NT2/D1 (cell line): ENCODE measurements at regions not wholly inside any gene's neighbourhood (a gene's known extent, or its start where the extent isn't known, plus 50 kb on each side); places are given as distances from the start of the nearest gene placed in this dataset.

Experiments
- DNase-seq: peaks from one replicate; pipeline ENCODE4 v3.0.0-alpha.2; 2011; ENCODE audit warnings: low read depth, low spot score
- H3K27me3 ChIP-seq: 2 replicates; pipeline ENCODE4 v1.6.0; 2011; ENCODE audit warnings: mild to moderate bottlenecking; ENCODE audit not compliant: insufficient read length, insufficient read depth
- H3K36me3 ChIP-seq: 2 replicates; pipeline ENCODE4 v1.6.1; 2011; ENCODE audit warnings: mild to moderate bottlenecking, low read length, mixed read lengths; ENCODE audit not compliant: insufficient read depth, insufficient read length
- H3K4me1 ChIP-seq: 2 replicates; pipeline ENCODE4 v1.5.1; 2011; ENCODE audit not compliant: insufficient read depth, insufficient read length
- H3K4me3 ChIP-seq: 2 replicates; pipeline ENCODE4 v1.5.1; 2011; ENCODE audit warnings: low read depth; ENCODE audit not compliant: insufficient read length
- H3K9ac ChIP-seq: 2 replicates; pipeline ENCODE4 v1.6.0; 2011; ENCODE audit warnings: low read depth; ENCODE audit not compliant: insufficient read length
- H3K9me3 ChIP-seq: 2 replicates; pipeline ENCODE4 v1.5.1; 2011; ENCODE audit warnings: mild to moderate bottlenecking, low read length; ENCODE audit not compliant: insufficient read depth
- SUZ12 ChIP-seq: IDR thresholded peaks from 2 replicates; pipeline ENCODE4 v1.6.1; 2011; ENCODE audit not compliant: insufficient read length, insufficient read depth; ENCODE audit errors: extremely low read depth
- YY1 ChIP-seq: IDR thresholded peaks from 2 replicates; pipeline ENCODE4 v1.6.1; 2011; ENCODE audit not compliant: insufficient read length, insufficient read depth
- ZNF274 ChIP-seq: IDR thresholded peaks from 2 replicates; pipeline ENCODE4 v1.6.1; 2011; ENCODE audit warnings: mild to moderate bottlenecking, low read depth, low read length

- DNase-seq, result no peak
- Histone ChIP-seq H3K4me3 (no peak overlapping the region), H3K9ac (no peak overlapping the region), H3K4me1 (no peaks in the 10 kb centered on the region), H3K36me3 (no peaks in the 10 kb centered on the region), H3K9me3 (no peaks in the 10 kb centered on the region), H3K27me3 (no peaks in the 10 kb centered on the region)
- no peak for TF ChIP-seq SUZ12
- no peak for TF ChIP-seq YY1
- no peak for TF ChIP-seq ZNF274
These were observed 326.8 kb downstream of the CCDC85A start for GRCh38 chr2:56510610-56511009.

GRCh38 chr2:56515399-56515798 is 331.6 kb downstream of the CCDC85A start:
- TF ChIP-seq SUZ12 (no peak), YY1 (no peak), ZNF274 (no peak)
- DNase-seq, result no peak
- no peaks in the 10 kb centered on the region for H3K4me1 ChIP-seq
- H3K27me3 ChIP-seq, result no peaks in the 10 kb centered on the region
- no peaks in the 10 kb centered on the region for H3K36me3 ChIP-seq
- no peak overlapping the region for H3K4me3 ChIP-seq
- H3K9ac ChIP-seq, result no peak overlapping the region
- no peaks in the 10 kb centered on the region for H3K9me3 ChIP-seq

GRCh38 chr2:56519806-56520205 is 336.0 kb downstream of the CCDC85A start:
- no peaks in the 10 kb centered on the region for H3K4me1 ChIP-seq
- no peak overlapping the region for H3K9ac ChIP-seq
- DNase-seq, result no peak
- TF ChIP-seq SUZ12 (no peak), ZNF274 (no peak), YY1 (no peak)
- no peaks in the 10 kb centered on the region for H3K27me3 ChIP-seq
- no peaks in the 10 kb centered on the region for H3K36me3 ChIP-seq
- no peak overlapping the region for H3K4me3 ChIP-seq
- no peaks in the 10 kb centered on the region for H3K9me3 ChIP-seq

GRCh38 chr2:56522605-56523089 is 338.9 kb downstream of the CCDC85A start:
- H3K4me1 ChIP-seq, result no peaks in the 10 kb centered on the region
- H3K4me3 ChIP-seq, result no peak overlapping the region
- no peaks in the 10 kb centered on the region for H3K9me3 ChIP-seq
- no peaks in the 10 kb centered on the region for H3K36me3 ChIP-seq
- no peak for TF ChIP-seq ZNF274
- no peak for TF ChIP-seq SUZ12
- no peak for TF ChIP-seq YY1
- DNase-seq, result no peak
- H3K27me3 ChIP-seq, result no peaks in the 10 kb centered on the region
- no peak overlapping the region for H3K9ac ChIP-seq

- no peaks in the 10 kb centered on the region for H3K27me3 ChIP-seq
- H3K4me1 ChIP-seq, result no peaks in the 10 kb centered on the region
- DNase-seq, result no peak
These were observed 340.0 kb downstream of the CCDC85A start for GRCh38 chr2:56523816-56524215.

GRCh38 chr2:56531668-56532420 is 348.1 kb downstream of the CCDC85A start:
- DNase-seq, result no peak
- no peaks in the 10 kb centered on the region for H3K4me1 ChIP-seq
- no peak overlapping the region for H3K4me3 ChIP-seq
- no peak overlapping the region for H3K9ac ChIP-seq
- no peak for TF ChIP-seq YY1
- no peak for TF ChIP-seq ZNF274
- TF ChIP-seq SUZ12, result no peak
- H3K9me3 ChIP-seq, result no peaks in the 10 kb centered on the region
- H3K27me3 ChIP-seq, result no peaks in the 10 kb centered on the region
- no peaks in the 10 kb centered on the region for H3K36me3 ChIP-seq

More at GRCh38 chr2:56523816-56524215, 340.0 kb downstream of the CCDC85A start:
- no peak overlapping the region for H3K4me3 ChIP-seq
- H3K9me3 ChIP-seq, result no peaks in the 10 kb centered on the region
- H3K36me3 ChIP-seq, result no peaks in the 10 kb centered on the region
- TF ChIP-seq YY1 (no peak), SUZ12 (no peak), ZNF274 (no peak)
- no peak overlapping the region for H3K9ac ChIP-seq

GRCh38 chr2:56534321-56534720 is 350.5 kb downstream of the CCDC85A start:
- H3K4me3 ChIP-seq, result no peak overlapping the region
- H3K36me3 ChIP-seq, result no peaks in the 10 kb centered on the region
- H3K4me1 ChIP-seq, result no peaks in the 10 kb centered on the region
- H3K9me3 ChIP-seq, result no peaks in the 10 kb centered on the region
- no peak overlapping the region for H3K9ac ChIP-seq
- H3K27me3 ChIP-seq, result no peaks in the 10 kb centered on the region
- TF ChIP-seq ZNF274 (no peak), YY1 (no peak), SUZ12 (no peak)
- DNase-seq, result no peak
